ENCODE measurements at regions not wholly inside any gene's neighbourhood (a gene's known extent, or its start where the extent isn't known, plus 50 kb on each side); places are given as distances from the start of the nearest gene placed in this dataset.

DNA sequence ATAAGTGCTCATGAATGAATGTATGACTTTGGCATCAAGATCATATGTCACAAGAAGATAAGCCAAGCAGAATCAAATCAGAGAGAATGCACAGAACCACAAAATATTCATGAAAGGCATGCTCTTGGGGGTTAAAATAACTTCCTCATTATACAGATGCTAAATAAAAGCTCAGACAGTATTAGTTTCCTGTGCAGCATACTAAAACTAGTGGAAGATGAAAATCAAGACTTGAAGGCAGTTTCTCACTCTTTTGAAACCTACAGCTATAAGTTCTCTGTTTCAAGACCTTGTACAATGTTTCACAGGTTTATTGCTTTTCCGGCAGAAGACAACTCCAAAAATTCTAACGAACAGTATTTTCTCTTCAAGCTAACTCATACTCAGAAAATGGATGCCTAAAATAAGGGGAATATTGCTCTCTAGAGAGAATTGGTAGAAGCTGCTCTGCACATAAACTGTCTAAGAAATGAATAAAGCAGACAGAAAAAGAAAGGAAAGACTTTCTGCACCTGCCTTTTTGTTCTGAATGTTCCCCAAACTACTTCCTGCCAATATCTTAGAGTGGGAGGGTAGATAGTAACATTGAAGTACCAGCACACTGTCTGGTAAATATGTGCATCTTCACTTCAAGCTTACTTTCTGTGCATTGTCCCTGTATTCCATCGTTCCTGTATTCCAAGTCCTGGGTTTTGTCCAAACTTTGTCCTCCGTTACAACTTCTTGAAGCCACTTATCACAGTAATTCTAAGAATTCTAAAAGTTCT is 639.4 kb upstream of the FAT3 start:
- H3K4me1 ChIP-seq (ENCODE audit: insufficient read depth, low read length, poor library complexity, severe bottlenecking): no peaks in the 10 kb centered on the region
- intact Hi-C loops (cut with micrococcal nuclease; ENCODE audit: unreplicated experiment): no loop called here
- no peak overlapping the region for H3K4me3 ChIP-seq (ENCODE audit: low read depth, low read length, poor library complexity, severe bottlenecking)
- ChIA-PET POLR2A (ENCODE audit: low non-redundant PET) (no interaction called here), CTCF (interaction anchor here (0.6 kb wide), 1 partner anchor 40 kb away, joined by 7 read pairs; no protein-coding TSS in a partner anchor)
- no peaks in the 10 kb centered on the region for H3K36me3 ChIP-seq (ENCODE audit: insufficient read depth, low read length, poor library complexity, severe bottlenecking)
- no peaks in the 10 kb centered on the region for H3K9me3 ChIP-seq (ENCODE audit: low read depth, low read length, poor library complexity, severe bottlenecking)
- no TSS peak for BruUV-seq (replicated peaks)
- DNase-seq (ENCODE audit: low spot score): peak; percentile 2
- no peaks in the 10 kb centered on the region for H3K27me3 ChIP-seq (replicated peaks; ENCODE audit: insufficient read depth, low read depth, low read length, poor library complexity)
- no peak for TF ChIP-seq EZH2 (IDR thresholded peaks at IDR 0.05; ENCODE audit: borderline replicate concordance, low read depth, low read length, poor library complexity, severe bottlenecking)
- no peak for TF ChIP-seq CTCF (conservative IDR thresholded peaks at IDR 0.05; ENCODE audit: low read depth, low read length)
- no peak overlapping the region for H3K27ac ChIP-seq (ENCODE audit: low read depth, low read length, poor library complexity, severe bottlenecking)

DNA sequence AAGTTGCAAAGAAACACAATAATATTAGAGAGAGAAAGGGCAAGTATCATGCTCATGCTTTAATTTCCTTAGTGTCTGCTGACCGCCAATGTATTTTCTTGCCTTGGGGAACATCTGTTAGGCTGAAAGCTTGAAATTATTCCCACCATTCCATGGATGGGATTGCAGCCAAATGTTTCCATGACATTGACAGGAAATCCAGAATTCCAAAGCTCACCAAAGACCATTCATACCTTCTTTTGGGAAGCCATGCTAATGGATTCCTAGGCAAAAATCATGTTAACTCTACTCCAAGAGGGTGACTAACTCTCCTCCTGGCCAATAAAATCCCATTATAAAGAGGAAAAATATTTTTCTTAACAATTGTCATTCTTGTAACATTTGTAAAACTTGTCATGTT is 661.4 kb upstream of the FAT3 start:
- ChIA-PET POLR2A (ENCODE audit: low non-redundant PET) (no interaction called here), CTCF (no interaction called here)
- Histone ChIP-seq H3K9me3 (ENCODE audit: low read depth, low read length, poor library complexity, severe bottlenecking) (no peaks in the 10 kb centered on the region), H3K4me3 (ENCODE audit: low read depth, low read length, poor library complexity, severe bottlenecking) (no peak overlapping the region), H3K4me1 (ENCODE audit: insufficient read depth, low read length, poor library complexity, severe bottlenecking) (no peaks in the 10 kb centered on the region), H3K27ac (ENCODE audit: low read depth, low read length, poor library complexity, severe bottlenecking) (no peak overlapping the region), H3K36me3 (ENCODE audit: insufficient read depth, low read length, poor library complexity, severe bottlenecking) (no peaks in the 10 kb centered on the region), H3K27me3 (replicated peaks; ENCODE audit: insufficient read depth, low read depth, low read length, poor library complexity) (no peaks in the 10 kb centered on the region)
- no peak for TF ChIP-seq CTCF (conservative IDR thresholded peaks at IDR 0.05; ENCODE audit: low read depth, low read length)
- TF ChIP-seq EZH2 (IDR thresholded peaks at IDR 0.05; ENCODE audit: borderline replicate concordance, low read depth, low read length, poor library complexity, severe bottlenecking): no peak
- intact Hi-C loops (cut with micrococcal nuclease; ENCODE audit: unreplicated experiment): no loop called here
- DNase-seq (ENCODE audit: low spot score): no peak
- no TSS peak for BruUV-seq (replicated peaks)

DNA sequence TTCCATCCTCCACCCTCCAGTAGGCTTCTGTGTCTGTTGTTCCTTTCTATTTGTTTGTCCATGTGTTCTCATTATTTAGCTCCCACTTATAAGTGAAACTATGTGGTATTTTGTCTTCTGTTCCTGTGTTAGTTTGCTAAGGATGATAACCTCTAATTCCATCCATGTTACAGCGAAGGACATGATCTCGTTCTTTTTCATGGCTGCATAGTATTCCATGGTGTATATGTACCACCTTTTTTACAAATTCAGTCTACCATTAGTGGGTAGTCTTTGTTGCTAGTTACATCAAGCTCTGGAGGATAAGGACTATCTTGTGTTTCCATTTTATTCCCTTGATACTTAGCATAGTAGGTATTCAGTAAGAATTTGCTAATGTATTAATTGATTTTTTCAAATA is 664.2 kb upstream of the FAT3 start:
- H3K27me3 ChIP-seq (replicated peaks; ENCODE audit: insufficient read depth, low read depth, low read length, poor library complexity): no peaks in the 10 kb centered on the region
- H3K36me3 ChIP-seq (ENCODE audit: insufficient read depth, low read length, poor library complexity, severe bottlenecking): no peaks in the 10 kb centered on the region
- H3K4me1 ChIP-seq (ENCODE audit: insufficient read depth, low read length, poor library complexity, severe bottlenecking): no peaks in the 10 kb centered on the region
- intact Hi-C loops (cut with micrococcal nuclease; ENCODE audit: unreplicated experiment): no loop called here
- ChIA-PET CTCF (no interaction called here), POLR2A (ENCODE audit: low non-redundant PET) (no interaction called here)
- DNase-seq (ENCODE audit: low spot score): no peak
- no peaks in the 10 kb centered on the region for H3K9me3 ChIP-seq (ENCODE audit: low read depth, low read length, poor library complexity, severe bottlenecking)
- TF ChIP-seq EZH2 (IDR thresholded peaks at IDR 0.05; ENCODE audit: borderline replicate concordance, low read depth, low read length, poor library complexity, severe bottlenecking) (no peak), CTCF (conservative IDR thresholded peaks at IDR 0.05; ENCODE audit: low read depth, low read length) (no peak)
- no TSS peak for BruUV-seq (replicated peaks)
- H3K27ac ChIP-seq (ENCODE audit: low read depth, low read length, poor library complexity, severe bottlenecking): no peak overlapping the region
- H3K4me3 ChIP-seq (ENCODE audit: low read depth, low read length, poor library complexity, severe bottlenecking): no peak overlapping the region
